HFFc6 (cell line): ENCODE measurements at regions not wholly inside any gene's neighbourhood (a gene's known extent, or its start where the extent isn't known, plus 50 kb on each side); places are given as distances from the start of the nearest gene placed in this dataset.
A peak's percentile ranks its signal among the peaks of the same experiment; 100 is the strongest.

ENCODE experiments used
- DNase-seq: peaks from one replicate; pipeline ENCODE4 v3.0.0-alpha.2; 2018
- H3K27ac Mint-ChIP-seq: 2 replicates; pipeline ENCODE4 v1.8.0; 2020; ENCODE audit warnings: mild to moderate bottlenecking, mixed read lengths
- H3K27me3 Mint-ChIP-seq: 2 replicates; pipeline ENCODE4 v1.8.0; 2021; ENCODE audit warnings: mild to moderate bottlenecking, moderate library complexity, mixed read lengths; ENCODE audit not compliant: insufficient read depth
- H3K36me3 Mint-ChIP-seq: 2 replicates; pipeline ENCODE4 v1.8.0; 2021; ENCODE audit warnings: low read depth, mixed read lengths
- H3K4me1 Mint-ChIP-seq: 2 replicates; pipeline ENCODE4 v1.8.0; 2020; ENCODE audit warnings: low read depth, mixed read lengths
- H3K4me3 Mint-ChIP-seq: 2 replicates; pipeline ENCODE4 v1.8.0; 2020; ENCODE audit warnings: mild to moderate bottlenecking, moderate library complexity, mixed read lengths
- H3K9me3 Mint-ChIP-seq: 2 replicates; pipeline ENCODE4 v1.8.0; 2020; ENCODE audit warnings: mild to moderate bottlenecking, mixed read lengths
- TF ChIP-seq, protein P1 (sequence below): fragments of 200-600 bp; sonication (generic); IDR thresholded peaks from 2 replicates; pipeline ENCODE4 v1.5.0; 2021; ENCODE audit warnings: antibody characterized with exemption, mild to moderate bottlenecking

DNA sequence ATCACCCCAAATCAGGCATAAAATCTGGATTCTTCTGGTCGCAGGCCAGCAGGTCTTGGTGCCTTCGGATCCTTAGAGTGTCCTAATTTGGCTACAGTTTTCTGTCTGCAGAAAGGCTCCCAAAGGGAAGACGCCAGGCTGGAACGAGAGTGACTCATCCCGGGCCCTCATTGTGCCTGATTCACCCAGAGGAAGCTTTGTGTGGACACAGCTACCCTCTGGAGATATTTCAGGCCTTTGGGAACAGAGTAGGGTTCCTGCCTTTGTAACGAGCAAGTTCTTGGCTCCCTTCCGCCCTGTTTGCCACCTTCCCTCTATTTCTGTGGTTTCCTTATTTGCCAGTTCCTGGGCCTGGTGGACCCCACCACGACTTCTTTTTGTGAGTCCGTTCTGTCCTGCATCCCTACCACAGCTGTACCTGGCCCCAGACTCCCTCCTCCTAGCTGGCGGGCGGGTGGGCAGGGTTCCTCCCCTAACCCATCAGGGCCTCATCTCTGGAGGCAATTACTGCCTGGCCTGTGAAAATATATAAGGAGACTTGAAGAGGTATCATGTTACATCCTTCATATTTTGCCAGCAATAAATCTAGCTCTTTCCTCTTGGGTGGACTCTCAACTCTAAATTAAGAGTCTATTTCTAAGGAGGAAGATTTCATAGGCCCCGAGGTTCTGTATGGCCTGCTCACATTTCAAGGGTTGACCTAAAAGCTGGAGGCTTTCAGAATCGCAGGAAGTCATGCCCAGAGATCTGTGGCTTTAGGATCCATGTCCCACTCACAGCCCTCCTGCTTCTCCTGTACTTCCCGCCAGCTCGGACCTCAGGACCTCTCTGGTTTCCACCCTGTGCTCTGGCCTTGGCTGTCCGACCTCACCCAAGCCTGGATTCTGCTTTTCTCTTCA, 219.2 kb upstream of the ZNF32 start:
- Mint-ChIP-seq H3K4me3 (peak overlapping the region; percentile 63), H3K9me3 (no peaks in the 10 kb centered on the region; the same call in 1 of the 2 replicates), H3K4me1 (peaks cover 66% of the 10 kb centered on the region), H3K36me3 (peaks cover 8% of the 10 kb centered on the region), H3K27me3 (no peaks in the 10 kb centered on the region; the same call in 1 of the 2 replicates), H3K27ac (peak overlapping the region; percentile 96)
- TF ChIP-seq, protein P1, sequence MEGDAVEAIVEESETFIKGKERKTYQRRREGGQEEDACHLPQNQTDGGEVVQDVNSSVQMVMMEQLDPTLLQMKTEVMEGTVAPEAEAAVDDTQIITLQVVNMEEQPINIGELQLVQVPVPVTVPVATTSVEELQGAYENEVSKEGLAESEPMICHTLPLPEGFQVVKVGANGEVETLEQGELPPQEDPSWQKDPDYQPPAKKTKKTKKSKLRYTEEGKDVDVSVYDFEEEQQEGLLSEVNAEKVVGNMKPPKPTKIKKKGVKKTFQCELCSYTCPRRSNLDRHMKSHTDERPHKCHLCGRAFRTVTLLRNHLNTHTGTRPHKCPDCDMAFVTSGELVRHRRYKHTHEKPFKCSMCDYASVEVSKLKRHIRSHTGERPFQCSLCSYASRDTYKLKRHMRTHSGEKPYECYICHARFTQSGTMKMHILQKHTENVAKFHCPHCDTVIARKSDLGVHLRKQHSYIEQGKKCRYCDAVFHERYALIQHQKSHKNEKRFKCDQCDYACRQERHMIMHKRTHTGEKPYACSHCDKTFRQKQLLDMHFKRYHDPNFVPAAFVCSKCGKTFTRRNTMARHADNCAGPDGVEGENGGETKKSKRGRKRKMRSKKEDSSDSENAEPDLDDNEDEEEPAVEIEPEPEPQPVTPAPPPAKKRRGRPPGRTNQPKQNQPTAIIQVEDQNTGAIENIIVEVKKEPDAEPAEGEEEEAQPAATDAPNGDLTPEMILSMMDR, result no peak
- DNase-seq, result peak; percentile 93

GRCh38 chr10:43867113-43867512, 218.4 kb upstream of the ZNF32 start:
- H3K9me3 Mint-ChIP-seq, result no peaks in the 10 kb centered on the region
- H3K36me3 Mint-ChIP-seq, result peaks cover 3% of the 10 kb centered on the region; the same call in 1 of the 2 replicates
- H3K27me3 Mint-ChIP-seq, result no peaks in the 10 kb centered on the region; the same call in 1 of the 2 replicates
- TF ChIP-seq, protein P1, result no peak
- no peak overlapping the region for H3K4me3 Mint-ChIP-seq
- no peak for DNase-seq
- peaks cover 74% of the 10 kb centered on the region for H3K4me1 Mint-ChIP-seq
- peak overlapping the region; percentile 96 for H3K27ac Mint-ChIP-seq

- Mint-ChIP-seq H3K4me1 (peaks cover 78% of the 10 kb centered on the region), H3K27ac (peak overlapping the region; percentile 96), H3K27me3 (no peaks in the 10 kb centered on the region; the same call in 1 of the 2 replicates), H3K9me3 (no peaks in the 10 kb centered on the region), H3K36me3 (peaks cover 3% of the 10 kb centered on the region; the same call in 1 of the 2 replicates), H3K4me3 (no peak overlapping the region)
- no peak for DNase-seq
- TF ChIP-seq, protein P1, result no peak
Measured at GRCh38 chr10:43866712-43867111, 218.0 kb upstream of the ZNF32 start.

- Mint-ChIP-seq H3K27ac (peak overlapping the region; percentile 79), H3K36me3 (no peaks in the 10 kb centered on the region), H3K9me3 (no peaks in the 10 kb centered on the region), H3K27me3 (no peaks in the 10 kb centered on the region; the same call in 1 of the 2 replicates), H3K4me1 (peaks cover 84% of the 10 kb centered on the region), H3K4me3 (no peak overlapping the region)
- no peak for DNase-seq
- TF ChIP-seq, protein P1, result no peak
Measured at GRCh38 chr10:43865265-43866135, 216.8 kb upstream of the ZNF32 start.

GRCh38 chr10:43864656-43865055, 216.0 kb upstream of the ZNF32 start:
- H3K9me3 Mint-ChIP-seq, result no peaks in the 10 kb centered on the region
- H3K27me3 Mint-ChIP-seq, result no peaks in the 10 kb centered on the region; the same call in 1 of the 2 replicates
- H3K27ac Mint-ChIP-seq, result peak overlapping the region; percentile 92
- no peak overlapping the region for H3K4me3 Mint-ChIP-seq
- no peak for DNase-seq
- H3K4me1 Mint-ChIP-seq, result peaks cover 86% of the 10 kb centered on the region
- TF ChIP-seq, protein P1, result no peak
- peaks cover 1% of the 10 kb centered on the region; the same call in 1 of the 2 replicates for H3K36me3 Mint-ChIP-seq
